Cardiac fibroblast (primary cell): ENCODE measurements at regions not wholly inside any gene's neighbourhood (a gene's known extent, or its start where the extent isn't known, plus 50 kb on each side); places are given as distances from the start of the nearest gene placed in this dataset.

Experiments
- DNase-seq, 2 donors: peaks; one replicate each; pipeline versions ENCODE4 v3.0.0 to v3.0.0-alpha.2; 2010; ENCODE audit warnings: low read depth in 2 of 2
- H3K4me3 ChIP-seq, 2 donors: replicated peaks in 1 of 2; 1 replicate in 1 of 2; 2 replicates in 1 of 2; pipeline ENCODE4 v1.5.1; 2011; ENCODE audit warnings: low read depth in 2 of 2, low read length in 2 of 2, mild to moderate bottlenecking in 2 of 2, moderate library complexity in 1 of 2
- CTCF ChIP-seq: IDR thresholded peaks from one replicate; pipeline ENCODE4 v1.5.1; 2011; ENCODE audit warnings: low read depth, mild to moderate bottlenecking, low read length, inconsistent platforms

GRCh38 chr6:44628347-44628746 lies 240.8 kb downstream of the CDC5L start:
- DNase-seq = no peak
- no peak for TF ChIP-seq CTCF
- no peak overlapping the region for H3K4me3 ChIP-seq

- no peak for DNase-seq
- H3K4me3 ChIP-seq = no peak overlapping the region
- TF ChIP-seq CTCF = no peak
Measured at GRCh38 chr6:44629636-44630035, 242.1 kb downstream of the CDC5L start.

- no peak overlapping the region for H3K4me3 ChIP-seq
- peak; percentile 79 for TF ChIP-seq CTCF
- peak; percentile 78 for DNase-seq
Measured at GRCh38 chr6:44630125-44631028, 242.9 kb downstream of the CDC5L start.

- peak in 1 of 2 donors; percentile 37 for DNase-seq
Measured at GRCh38 chr6:44631968-44632367, 244.5 kb downstream of the CDC5L start.

GRCh38 chr6:44634321-44634720 lies 246.8 kb downstream of the CDC5L start:
- no peak for DNase-seq
- no peak for TF ChIP-seq CTCF
- no peak overlapping the region for H3K4me3 ChIP-seq

More at GRCh38 chr6:44631968-44632367, 244.5 kb downstream of the CDC5L start:
- no peak for TF ChIP-seq CTCF
- no peak overlapping the region for H3K4me3 ChIP-seq

GRCh38 chr6:44635486-44635885 lies 248.0 kb downstream of the CDC5L start:
- no peak overlapping the region for H3K4me3 ChIP-seq
- DNase-seq = no peak
- no peak for TF ChIP-seq CTCF
